GM23248 (cell line): ENCODE measurements at regions not wholly inside any gene's neighbourhood (a gene's known extent, or its start where the extent isn't known, plus 50 kb on each side); places are given as distances from the start of the nearest gene placed in this dataset.

Experiments
- DNase-seq: peaks from one replicate; pipeline ENCODE4 v3.0.0-alpha.2; 2015
- H2AFZ ChIP-seq: fragments of 200-600 bp; sonication (generic); 2 replicates; pipeline ENCODE4 v1.6.1; 2016; ENCODE audit warnings: antibody characterized with exemption
- H3F3A ChIP-seq: fragments of 200-600 bp; sonication (generic); 2 replicates; pipeline ENCODE4 v1.6.1; 2016; ENCODE audit warnings: mild to moderate bottlenecking, antibody characterized with exemption, mixed run types; ENCODE audit not compliant: insufficient read depth
- H3K27ac ChIP-seq: fragments of 200-600 bp; sonication (generic); 2 replicates; pipeline ENCODE4 v1.5.1; 2016; ENCODE audit warnings: mild to moderate bottlenecking
- H3K27me3 ChIP-seq: fragments of 200-600 bp; sonication (generic); replicated peaks from 2 replicates; pipeline ENCODE4 v1.6.1; 2016; ENCODE audit warnings: mild to moderate bottlenecking; ENCODE audit not compliant: insufficient read depth
- H3K36me3 ChIP-seq: fragments of 200-600 bp; sonication (generic); 2 replicates; pipeline ENCODE4 v1.6.1; 2016; ENCODE audit warnings: low read depth, mild to moderate bottlenecking
- H3K4me1 ChIP-seq: fragments of 200-600 bp; sonication (generic); 2 replicates; pipeline ENCODE4 v1.6.1; 2016; ENCODE audit warnings: mild to moderate bottlenecking; ENCODE audit not compliant: insufficient read depth
- H3K4me2 ChIP-seq: fragments of 200-600 bp; sonication (generic); one replicate; pipeline ENCODE4 v1.6.1; 2016; ENCODE audit warnings: mild to moderate bottlenecking; ENCODE audit not compliant: unreplicated experiment
- H3K4me3 ChIP-seq: fragments of 200-600 bp; sonication (generic); 2 replicates; pipeline ENCODE4 v1.5.1; 2016; ENCODE audit warnings: mild to moderate bottlenecking
- H3K79me2 ChIP-seq: fragments of 200-600 bp; sonication (generic); 2 replicates; pipeline ENCODE4 v1.6.1; 2016; ENCODE audit warnings: mild to moderate bottlenecking; ENCODE audit not compliant: insufficient read depth
- H3K9ac ChIP-seq: fragments of 200-600 bp; sonication (generic); 2 replicates; pipeline ENCODE4 v1.6.1; 2016; ENCODE audit warnings: mild to moderate bottlenecking
- H3K9me2 ChIP-seq: fragments of 200-600 bp; sonication (generic); 2 replicates; pipeline ENCODE4 v1.6.1; 2016; ENCODE audit warnings: mixed run types, mild to moderate bottlenecking, moderate library complexity; ENCODE audit not compliant: insufficient read depth
- H3K9me3 ChIP-seq: fragments of 200-600 bp; sonication (generic); one replicate; pipeline ENCODE4 v1.6.1; 2017; ENCODE audit warnings: low read depth
- H4K20me1 ChIP-seq: fragments of 200-600 bp; sonication (generic); 2 replicates; pipeline ENCODE4 v1.6.0; 2016; ENCODE audit not compliant: insufficient read depth
- EZH2 ChIP-seq: fragments of 200-600 bp; sonication (generic); IDR thresholded peaks from 2 replicates; pipeline ENCODE4 v1.6.1; 2018; ENCODE audit warnings: antibody characterized with exemption, mild to moderate bottlenecking; ENCODE audit not compliant: insufficient read depth, poor library complexity, severe bottlenecking
- EZH2phosphoT487 ChIP-seq: fragments of 200-600 bp; sonication (generic); IDR thresholded peaks from 2 replicates; pipeline ENCODE4 v1.6.1; 2018; ENCODE audit warnings: antibody characterized with exemption, moderate library complexity, mild to moderate bottlenecking, low read depth; ENCODE audit not compliant: insufficient read depth
- WGBS, 2 experiments: methylation state at CpG; one replicate each; pipeline ENCODE4 v1.1.6; 2015 to 2017; ENCODE audit warnings: low lambda C conversion rate in 2 of 2, low coverage in 1 of 2; ENCODE audit errors: missing lambda C conversion rate in 2 of 2; 5-methylcytosine and 5-hydroxymethylcytosine counted together
- in situ Hi-C: fragments of 300-500 bp; cut with MboI; formaldehyde crosslinking; loops from 2 replicates; pipeline ENCODE4 v1.15.0; 2020

DNA sequence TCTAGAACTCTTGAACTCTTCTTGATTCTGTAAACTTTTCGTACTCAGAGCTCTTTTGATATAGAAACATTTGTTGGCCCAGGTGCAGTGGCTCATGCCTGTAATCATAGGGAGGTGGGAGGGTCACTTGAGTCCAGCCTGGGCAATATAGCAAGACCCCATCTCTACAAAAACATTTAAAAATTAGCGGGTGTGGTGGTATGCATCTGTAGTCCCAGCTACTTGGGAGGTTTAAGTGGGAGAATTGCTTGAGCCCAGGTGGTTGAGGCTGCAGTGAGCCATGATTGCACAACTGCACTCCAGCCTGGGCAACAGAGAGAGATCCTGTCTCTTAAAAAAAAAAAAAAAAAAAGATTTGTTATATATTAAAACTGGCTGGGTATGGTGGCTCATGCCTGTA, 121.6 kb downstream of the BAMBI start:
- H3K27ac ChIP-seq = no peak overlapping the region
- no peaks in the 10 kb centered on the region for H4K20me1 ChIP-seq
- H3K36me3 ChIP-seq = no peaks in the 10 kb centered on the region
- no peak overlapping the region for H3K4me2 ChIP-seq
- H3K27me3 ChIP-seq = no peaks in the 10 kb centered on the region
- no peak overlapping the region for H3K4me3 ChIP-seq
- in situ Hi-C loops = no loop called here
- H2AFZ ChIP-seq = no peak overlapping the region
- no peaks in the 10 kb centered on the region for H3K9me3 ChIP-seq
- 15 to 17% methylated on average over 2 of the region's 2 CpGs for WGBS, 2 experiments
- H3K4me1 ChIP-seq = no peaks in the 10 kb centered on the region
- DNase-seq = no peak
- H3F3A ChIP-seq = no peaks in the 10 kb centered on the region
- H3K79me2 ChIP-seq = no peaks in the 10 kb centered on the region
- no peaks in the 10 kb centered on the region for H3K9me2 ChIP-seq
- H3K9ac ChIP-seq = no peak overlapping the region
- no peak for TF ChIP-seq EZH2phosphoT487
- no peak for TF ChIP-seq EZH2

DNA sequence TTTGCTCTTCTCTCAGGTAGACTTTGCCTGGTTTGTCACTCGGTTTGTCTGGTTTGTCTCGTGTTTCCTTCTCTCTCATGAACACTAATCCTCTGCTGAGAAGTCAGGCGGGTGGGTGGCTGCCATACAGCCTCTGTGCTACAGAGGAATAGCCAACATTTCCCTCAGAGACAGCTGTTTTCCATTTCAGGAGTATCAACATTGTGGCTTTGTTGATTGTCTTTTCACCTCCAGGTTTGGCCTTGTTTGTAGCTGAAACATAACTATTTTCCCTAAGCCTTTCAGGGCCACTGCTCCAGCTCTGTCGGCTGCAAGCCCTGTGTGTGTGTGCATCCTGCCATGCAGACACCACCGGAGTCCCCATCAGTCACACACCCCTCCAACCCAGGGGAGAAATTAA, 122.8 kb downstream of the BAMBI start:
- in situ Hi-C loops = no loop called here
- Histone ChIP-seq H3K4me1 (no peaks in the 10 kb centered on the region), H3K79me2 (no peaks in the 10 kb centered on the region), H3K9me3 (no peaks in the 10 kb centered on the region), H4K20me1 (no peaks in the 10 kb centered on the region), H3K27me3 (no peaks in the 10 kb centered on the region), H3F3A (no peaks in the 10 kb centered on the region), H3K36me3 (no peaks in the 10 kb centered on the region), H3K9me2 (no peaks in the 10 kb centered on the region), H2AFZ (no peak overlapping the region), H3K4me3 (no peak overlapping the region), H3K27ac (no peak overlapping the region), H3K4me2 (no peak overlapping the region), H3K9ac (no peak overlapping the region)
- TF ChIP-seq EZH2 (no peak), EZH2phosphoT487 (no peak)
- 6 to 8% methylated on average over 5 of the region's 5 CpGs for WGBS, 2 experiments
- DNase-seq = no peak

DNA sequence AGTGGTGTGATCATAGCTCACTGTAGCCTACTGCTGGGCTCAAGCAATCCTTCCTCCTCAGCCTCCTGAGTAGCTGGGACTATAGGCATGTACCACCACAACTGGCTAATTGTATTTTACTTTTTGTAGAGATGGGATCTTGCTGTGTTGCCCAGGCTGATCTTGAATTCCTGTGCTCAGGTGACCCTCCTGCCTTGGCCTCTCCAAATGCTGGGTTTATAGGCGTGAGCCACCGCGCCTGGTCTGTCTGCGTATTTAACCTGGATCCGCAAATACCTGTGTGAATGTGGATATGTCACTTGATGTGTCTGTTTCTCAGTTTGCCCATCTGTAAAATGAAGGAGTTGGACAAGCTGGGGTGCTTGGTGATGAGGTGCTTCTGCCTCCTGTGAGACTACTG, 123.9 kb downstream of the BAMBI start:
- 66 to 79% methylated on average over 5 of the region's 5 CpGs for WGBS, 2 experiments

DNA sequence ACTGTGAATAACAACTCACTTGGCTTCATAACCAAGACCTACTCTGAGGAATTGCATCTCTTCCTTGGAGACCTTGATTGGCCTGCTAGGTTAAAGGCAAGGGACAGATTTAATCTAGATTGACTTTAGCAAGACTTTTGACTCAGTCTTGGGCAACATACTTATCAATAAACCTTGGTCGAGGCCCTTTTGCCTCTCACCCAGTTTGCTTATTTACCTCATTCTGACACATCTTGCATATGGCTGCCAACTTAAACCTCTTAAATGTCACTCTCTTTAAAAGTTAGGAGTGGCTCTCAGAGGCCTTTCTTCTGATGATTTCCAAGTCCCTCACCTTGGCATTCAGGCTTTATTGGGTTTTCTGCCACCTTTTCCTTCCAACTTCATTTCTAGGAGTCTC, 124.5 kb downstream of the BAMBI start:
- Histone ChIP-seq H3K9ac (no peak overlapping the region), H4K20me1 (no peaks in the 10 kb centered on the region), H3K79me2 (no peaks in the 10 kb centered on the region), H3K36me3 (no peaks in the 10 kb centered on the region), H3K4me1 (no peaks in the 10 kb centered on the region), H3K27me3 (no peaks in the 10 kb centered on the region; the same call in 1 of the 2 replicates), H2AFZ (no peak overlapping the region), H3K9me2 (no peaks in the 10 kb centered on the region), H3K4me2 (no peak overlapping the region), H3K9me3 (no peaks in the 10 kb centered on the region), H3F3A (no peaks in the 10 kb centered on the region), H3K4me3 (no peak overlapping the region), H3K27ac (no peak overlapping the region)
- TF ChIP-seq EZH2phosphoT487 (no peak), EZH2 (no peak)
- in situ Hi-C loops = no loop called here
- DNase-seq = no peak
- WGBS, 2 experiments = 15 to 16% methylated on average over 1 of the region's 1 CpG

More for the DNA sequence above, 123.9 kb downstream of the BAMBI start:
- Histone ChIP-seq H3K9me3 (no peaks in the 10 kb centered on the region), H3K27ac (no peak overlapping the region), H3K36me3 (no peaks in the 10 kb centered on the region), H3K4me3 (no peak overlapping the region), H3K79me2 (no peaks in the 10 kb centered on the region), H3K4me1 (no peaks in the 10 kb centered on the region), H2AFZ (no peak overlapping the region), H4K20me1 (no peaks in the 10 kb centered on the region), H3K9ac (no peak overlapping the region), H3F3A (no peaks in the 10 kb centered on the region), H3K4me2 (no peak overlapping the region), H3K27me3 (no peaks in the 10 kb centered on the region), H3K9me2 (no peaks in the 10 kb centered on the region)
- in situ Hi-C loops = no loop called here
- DNase-seq = no peak
- TF ChIP-seq EZH2 (no peak), EZH2phosphoT487 (no peak)

DNA sequence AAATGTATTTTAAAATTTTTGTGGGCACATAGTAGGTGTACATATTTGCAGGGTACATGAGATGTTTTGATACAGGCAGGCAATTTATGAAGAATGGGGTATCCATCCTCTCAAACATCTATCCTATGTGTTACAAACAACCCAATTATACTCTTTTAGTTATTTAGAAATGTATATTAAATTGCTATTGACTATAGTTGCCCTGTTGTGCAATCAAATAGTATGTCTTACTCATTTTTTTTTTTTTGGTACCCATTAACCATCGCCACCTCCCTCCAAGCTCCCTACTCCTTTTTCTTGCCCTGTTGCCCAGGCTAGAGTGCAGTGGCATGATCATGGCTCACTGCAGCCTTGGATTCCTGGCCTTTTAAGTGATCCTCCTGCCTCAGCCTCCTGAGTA, 128.1 kb downstream of the BAMBI start:
- Histone ChIP-seq H3K4me2 (no peak overlapping the region), H3K36me3 (no peaks in the 10 kb centered on the region), H2AFZ (no peak overlapping the region), H3K4me3 (no peak overlapping the region), H4K20me1 (no peaks in the 10 kb centered on the region), H3K4me1 (no peaks in the 10 kb centered on the region), H3K27ac (no peak overlapping the region), H3K9me2 (no peaks in the 10 kb centered on the region), H3K27me3 (no peaks in the 10 kb centered on the region; the same call in none of the 2 replicates), H3K9ac (no peak overlapping the region), H3K79me2 (no peaks in the 10 kb centered on the region), H3K9me3 (no peaks in the 10 kb centered on the region), H3F3A (no peaks in the 10 kb centered on the region)
- in situ Hi-C loops = no loop called here
- WGBS, 2 experiments = 22 to 36% methylated on average over 1 of the region's 1 CpG
- no peak for TF ChIP-seq EZH2phosphoT487
- no peak for TF ChIP-seq EZH2
- no peak for DNase-seq
